SK-N-SH (cell line): ENCODE measurements at regions not wholly inside any gene's neighbourhood (a gene's known extent, or its start where the extent isn't known, plus 50 kb on each side); places are given as distances from the start of the nearest gene placed in this dataset.

Source experiments
- EP300 ChIP-seq, 2 experiments: IDR thresholded peaks; 2 replicates each; pipeline versions ENCODE4 v1.4.0 to v1.6.1; 2012; ENCODE audit warnings: borderline replicate concordance in 1 of 2, low read depth in 1 of 2, low read length in 1 of 2
- EZH2phosphoT487 ChIP-seq: fragments of 200-600 bp; sonication (generic); IDR thresholded peaks from 2 replicates; pipeline ENCODE4 v1.6.1; 2017; ENCODE audit warnings: low read depth, mixed run types, mild to moderate bottlenecking, antibody characterized with exemption, moderate library complexity, borderline replicate concordance
- POLR2AphosphoS5 ChIP-seq: IDR thresholded peaks from 2 replicates; pipeline ENCODE4 v1.6.1; 2012; ENCODE audit warnings: low read depth, low read length
- RXRA ChIP-seq: IDR thresholded peaks from 2 replicates; pipeline ENCODE4 v1.4.0; 2012; ENCODE audit warnings: low read depth, mild to moderate bottlenecking, borderline replicate concordance
- YY1 ChIP-seq: IDR thresholded peaks from 2 replicates; pipeline ENCODE4 v1.4.0; 2012; ENCODE audit warnings: low read depth, mild to moderate bottlenecking

DNA sequence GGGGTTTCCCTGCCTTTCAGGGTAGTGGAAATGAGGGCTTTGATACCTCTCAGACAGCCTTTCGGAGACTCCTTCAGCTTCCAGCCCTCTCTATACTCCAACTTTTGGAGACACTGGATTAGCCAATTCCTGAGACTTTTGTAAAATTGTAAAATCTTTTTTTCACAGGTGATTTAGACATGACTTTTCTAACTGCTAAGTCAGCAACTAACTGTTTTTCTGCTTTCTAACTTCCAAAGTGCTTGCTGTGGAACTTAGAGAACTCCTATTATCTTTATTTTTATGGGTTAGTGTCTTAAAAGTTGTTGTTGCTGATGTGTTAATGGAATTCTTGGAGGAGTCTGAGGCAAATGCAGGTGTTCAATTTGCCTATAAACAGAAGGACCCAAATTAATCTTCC, 616.7 kb upstream of the ID2 start:
- TF ChIP-seq RXRA = no peak
- no peak for TF ChIP-seq EZH2phosphoT487
- no peak for TF ChIP-seq POLR2AphosphoS5
- TF ChIP-seq EP300 (IDR thresholded peaks at IDR 0.05; ENCODE audit: borderline replicate concordance in 1 of 2, low read depth in 1 of 2, low read length in 1 of 2) = no peak
- TF ChIP-seq YY1 = no peak
